WTC11 (cell line): ENCODE measurements at regions not wholly inside any gene's neighbourhood (a gene's known extent, or its start where the extent isn't known, plus 50 kb on each side); places are given as distances from the start of the nearest gene placed in this dataset.

Experiments used
- ATAC-seq: fragments of 200-7000 bp; cut with Tn5 transposase; 2 replicates; pipeline ENCODE4 v1.10.0; 2021; ENCODE audit warnings: mild to moderate bottlenecking, moderate library complexity
- CTCF ChIA-PET: fragments of 300-600 bp; sonication (Branson Sonifier 250); formaldehyde crosslinking; loops from one replicate; lab custom pipeline; 2021; ENCODE audit warnings: antibody characterized with exemption; lab: Charles Lee
- POLR2A ChIA-PET: fragments of 350-600 bp; sonication (Branson Sonifier 250); formaldehyde crosslinking; loops from one replicate; lab custom pipeline; 2021; ENCODE audit warnings: antibody characterized with exemption; lab: Charles Lee
- DNase-seq: peaks from one replicate; pipeline ENCODE4 v3.0.0; 2021; ENCODE audit warnings: low spot score
- H3K27ac Mint-ChIP-seq: 2 replicates; pipeline ENCODE4 v1.8.0; 2021; ENCODE audit warnings: mixed read lengths
- H3K27me3 Mint-ChIP-seq: 2 replicates; pipeline ENCODE4 v1.8.0; 2021; ENCODE audit warnings: low read depth, mild to moderate bottlenecking, moderate library complexity, mixed read lengths
- H3K36me3 Mint-ChIP-seq: 2 replicates; pipeline ENCODE4 v1.8.0; 2021; ENCODE audit warnings: mixed read lengths
- H3K4me1 Mint-ChIP-seq: 2 replicates; pipeline ENCODE4 v1.8.0; 2022; ENCODE audit warnings: mixed read lengths
- H3K4me3 Mint-ChIP-seq: 2 replicates; pipeline ENCODE4 v1.8.0; 2021; ENCODE audit warnings: mild to moderate bottlenecking, moderate library complexity, mixed read lengths
- H3K9me3 Mint-ChIP-seq: 2 replicates; pipeline ENCODE4 v1.8.0; 2021; ENCODE audit warnings: mixed read lengths
- ATF1 ChIP-seq: sonication (generic); formaldehyde crosslinking; IDR thresholded peaks from 2 replicates; pipeline ENCODE4 v1.8.1; 2023; ENCODE audit warnings: mild to moderate bottlenecking, moderate library complexity, missing genetic modification reagents
- FOXJ3 ChIP-seq: sonication (generic); formaldehyde crosslinking; IDR thresholded peaks from 2 replicates; pipeline ENCODE4 v1.9.0; 2021; ENCODE audit warnings: missing genetic modification reagents, mild to moderate bottlenecking, borderline replicate concordance
- FOXP1 ChIP-seq: sonication (generic); formaldehyde crosslinking; IDR thresholded peaks from 2 replicates; pipeline ENCODE4 v1.8.0; 2022; ENCODE audit warnings: missing genetic modification reagents, mild to moderate bottlenecking, moderate library complexity, borderline replicate concordance
- GABPB1 ChIP-seq: sonication (generic); formaldehyde crosslinking; IDR thresholded peaks from 2 replicates; pipeline ENCODE4 v1.8.1; 2023; ENCODE audit warnings: mild to moderate bottlenecking, missing genetic modification reagents
- IRF1 ChIP-seq: sonication (generic); formaldehyde crosslinking; IDR thresholded peaks from 2 replicates; pipeline ENCODE4 v1.8.0; 2023; ENCODE audit warnings: missing genetic modification reagents
- JAZF1 ChIP-seq: fragments of 250-450 bp; sonication (Bioruptor Pico); IDR thresholded peaks from 2 replicates; pipeline ENCODE4 v1.9.0; 2021; ENCODE audit warnings: moderate library complexity, mild to moderate bottlenecking, inconsistent platforms
- MYBL2 ChIP-seq: sonication (generic); formaldehyde crosslinking; IDR thresholded peaks from 2 replicates; pipeline ENCODE4 v1.8.1; 2023; ENCODE audit warnings: mild to moderate bottlenecking, moderate library complexity, missing genetic modification reagents
- NFATC4 ChIP-seq: fragments of 250-450 bp; sonication (Bioruptor Pico); IDR thresholded peaks from 2 replicates; pipeline ENCODE4 v1.9.0; 2021; ENCODE audit warnings: mild to moderate bottlenecking
- OVOL2 ChIP-seq: fragments of 250-450 bp; sonication (Bioruptor Pico); IDR thresholded peaks from 2 replicates; pipeline ENCODE4 v1.9.0; 2021; ENCODE audit warnings: mild to moderate bottlenecking, borderline replicate concordance
- SMAD3 ChIP-seq: sonication (generic); formaldehyde crosslinking; IDR thresholded peaks from 2 replicates; pipeline ENCODE4 v1.8.0; 2022; ENCODE audit warnings: missing genetic modification reagents, mild to moderate bottlenecking, borderline replicate concordance
- STAT6 ChIP-seq: sonication (generic); formaldehyde crosslinking; conservative IDR thresholded peaks from 2 replicates; pipeline ENCODE4 v1.8.1; 2023; ENCODE audit warnings: mild to moderate bottlenecking, low read depth, missing genetic modification reagents, moderate library complexity
- TEAD4 ChIP-seq: sonication (generic); formaldehyde crosslinking; IDR thresholded peaks from 2 replicates; pipeline ENCODE4 v1.8.0; 2022; ENCODE audit warnings: mild to moderate bottlenecking, missing genetic modification reagents
- ZNF138 ChIP-seq: sonication (generic); formaldehyde crosslinking; conservative IDR thresholded peaks from 2 replicates; pipeline ENCODE4 v1.8.1; 2022; ENCODE audit warnings: mild to moderate bottlenecking, moderate library complexity, missing genetic modification reagents
- ZNF219 ChIP-seq: sonication (generic); formaldehyde crosslinking; IDR thresholded peaks from 2 replicates; pipeline ENCODE4 v1.8.0; 2023; ENCODE audit warnings: missing genetic modification reagents, mild to moderate bottlenecking, borderline replicate concordance
- ZNF396 ChIP-seq: fragments of 250-450 bp; sonication (Bioruptor Pico); IDR thresholded peaks from 2 replicates; pipeline ENCODE4 v1.8.0; 2021; ENCODE audit warnings: mild to moderate bottlenecking, moderate library complexity, borderline replicate concordance
- ZNF425 ChIP-seq: fragments of 250-450 bp; sonication (Bioruptor Pico); conservative IDR thresholded peaks from 2 replicates; pipeline ENCODE4 v1.9.0; 2021; ENCODE audit warnings: mild to moderate bottlenecking
- TF ChIP-seq, protein P1 (sequence below): sonication (generic); formaldehyde crosslinking; IDR thresholded peaks from 2 replicates; pipeline ENCODE4 v1.8.0; 2022; ENCODE audit warnings: mild to moderate bottlenecking, missing genetic modification reagents
- TF ChIP-seq, protein P2 (sequence below): fragments of 250-450 bp; sonication (Bioruptor Pico); IDR thresholded peaks from 2 replicates; pipeline ENCODE4 v2.1.2; 2022; ENCODE audit warnings: mild to moderate bottlenecking, moderate library complexity
- TF ChIP-seq, protein P3 (sequence below): sonication (generic); formaldehyde crosslinking; IDR thresholded peaks from 2 replicates; pipeline ENCODE4 v1.8.1; 2022; ENCODE audit warnings: mild to moderate bottlenecking, moderate library complexity, missing genetic modification reagents
- TF ChIP-seq, protein P4 (sequence below): sonication (generic); formaldehyde crosslinking; IDR thresholded peaks from 2 replicates; pipeline ENCODE4 v1.8.1; 2022; ENCODE audit warnings: missing genetic modification reagents, borderline replicate concordance
- TF ChIP-seq, protein P5 (sequence below): fragments of 250-450 bp; sonication (Bioruptor Pico); IDR thresholded peaks from 2 replicates; pipeline ENCODE4 v1.9.0; 2021; ENCODE audit warnings: moderate library complexity, mild to moderate bottlenecking, inconsistent platforms, borderline replicate concordance

DNA sequence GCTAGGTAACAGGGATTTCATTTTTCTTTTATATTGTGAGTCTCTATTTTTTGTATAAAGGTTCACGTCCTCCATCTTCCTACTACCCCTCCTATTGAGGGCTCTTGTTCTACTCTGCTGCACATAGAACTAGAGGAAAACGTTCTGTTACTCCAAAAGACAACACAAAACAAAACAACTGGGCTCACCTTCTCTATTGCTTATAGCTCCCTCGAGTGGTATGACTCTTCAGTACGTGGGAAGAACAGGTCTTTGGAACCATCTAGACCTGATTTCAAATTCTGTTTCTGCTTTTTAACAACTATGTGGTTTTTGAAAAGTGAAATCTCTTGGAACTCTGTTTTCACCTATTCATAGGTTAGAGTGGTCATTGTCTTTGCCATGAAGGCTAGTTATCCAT is 515.3 kb downstream of the SOX2 start (continued):
- TF ChIP-seq, protein P1, sequence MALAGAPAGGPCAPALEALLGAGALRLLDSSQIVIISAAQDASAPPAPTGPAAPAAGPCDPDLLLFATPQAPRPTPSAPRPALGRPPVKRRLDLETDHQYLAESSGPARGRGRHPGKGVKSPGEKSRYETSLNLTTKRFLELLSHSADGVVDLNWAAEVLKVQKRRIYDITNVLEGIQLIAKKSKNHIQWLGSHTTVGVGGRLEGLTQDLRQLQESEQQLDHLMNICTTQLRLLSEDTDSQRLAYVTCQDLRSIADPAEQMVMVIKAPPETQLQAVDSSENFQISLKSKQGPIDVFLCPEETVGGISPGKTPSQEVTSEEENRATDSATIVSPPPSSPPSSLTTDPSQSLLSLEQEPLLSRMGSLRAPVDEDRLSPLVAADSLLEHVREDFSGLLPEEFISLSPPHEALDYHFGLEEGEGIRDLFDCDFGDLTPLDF (CRISPR knock-in tag) = no peak
- TF ChIP-seq, protein P2, sequence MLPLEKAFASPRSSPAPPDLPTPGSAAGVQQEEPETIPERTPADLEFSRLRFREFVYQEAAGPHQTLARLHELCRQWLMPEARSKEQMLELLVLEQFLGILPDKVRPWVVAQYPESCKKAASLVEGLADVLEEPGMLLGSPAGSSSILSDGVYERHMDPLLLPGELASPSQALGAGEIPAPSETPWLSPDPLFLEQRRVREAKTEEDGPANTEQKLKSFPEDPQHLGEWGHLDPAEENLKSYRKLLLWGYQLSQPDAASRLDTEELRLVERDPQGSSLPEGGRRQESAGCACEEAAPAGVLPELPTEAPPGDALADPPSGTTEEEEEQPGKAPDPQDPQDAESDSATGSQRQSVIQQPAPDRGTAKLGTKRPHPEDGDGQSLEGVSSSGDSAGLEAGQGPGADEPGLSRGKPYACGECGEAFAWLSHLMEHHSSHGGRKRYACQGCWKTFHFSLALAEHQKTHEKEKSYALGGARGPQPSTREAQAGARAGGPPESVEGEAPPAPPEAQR (CRISPR knock-in tag) = no peak
- no peak for TF ChIP-seq ZNF425 (CRISPR knock-in tag)
- no peak for TF ChIP-seq SMAD3 (CRISPR knock-in tag)
- TF ChIP-seq, protein P3, sequence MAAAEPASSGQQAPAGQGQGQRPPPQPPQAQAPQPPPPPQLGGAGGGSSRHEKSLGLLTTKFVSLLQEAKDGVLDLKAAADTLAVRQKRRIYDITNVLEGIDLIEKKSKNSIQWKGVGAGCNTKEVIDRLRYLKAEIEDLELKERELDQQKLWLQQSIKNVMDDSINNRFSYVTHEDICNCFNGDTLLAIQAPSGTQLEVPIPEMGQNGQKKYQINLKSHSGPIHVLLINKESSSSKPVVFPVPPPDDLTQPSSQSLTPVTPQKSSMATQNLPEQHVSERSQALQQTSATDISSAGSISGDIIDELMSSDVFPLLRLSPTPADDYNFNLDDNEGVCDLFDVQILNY = no peak
- TF ChIP-seq, protein P4, sequence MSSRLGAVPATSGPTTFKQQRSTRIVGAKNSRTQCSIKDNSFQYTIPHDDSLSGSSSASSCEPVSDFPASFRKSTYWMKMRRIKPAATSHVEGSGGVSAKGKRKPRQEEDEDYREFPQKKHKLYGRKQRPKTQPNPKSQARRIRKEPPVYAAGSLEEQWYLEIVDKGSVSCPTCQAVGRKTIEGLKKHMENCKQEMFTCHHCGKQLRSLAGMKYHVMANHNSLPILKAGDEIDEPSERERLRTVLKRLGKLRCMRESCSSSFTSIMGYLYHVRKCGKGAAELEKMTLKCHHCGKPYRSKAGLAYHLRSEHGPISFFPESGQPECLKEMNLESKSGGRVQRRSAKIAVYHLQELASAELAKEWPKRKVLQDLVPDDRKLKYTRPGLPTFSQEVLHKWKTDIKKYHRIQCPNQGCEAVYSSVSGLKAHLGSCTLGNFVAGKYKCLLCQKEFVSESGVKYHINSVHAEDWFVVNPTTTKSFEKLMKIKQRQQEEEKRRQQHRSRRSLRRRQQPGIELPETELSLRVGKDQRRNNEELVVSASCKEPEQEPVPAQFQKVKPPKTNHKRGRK (CRISPR knock-in tag) = no peak
- TF ChIP-seq FOXJ3 = no peak
- no peak for TF ChIP-seq GABPB1 (CRISPR knock-in tag)

GRCh38 chr3:182233405-182233804 is 521.7 kb downstream of the SOX2 start:
- H3K4me1 Mint-ChIP-seq = peaks cover 27% of the 10 kb centered on the region
- ChIA-PET CTCF (interaction anchor here (1.0 to 1.2 kb wide), 2 partner anchors 9 to 531 kb away, joined by 3 read pairs; no protein-coding TSS in a partner anchor), POLR2A (no interaction called here)
- H3K9me3 Mint-ChIP-seq = no peaks in the 10 kb centered on the region; the same call in 1 of the 2 replicates
- H3K27ac Mint-ChIP-seq = no peak overlapping the region
- no peaks in the 10 kb centered on the region for H3K36me3 Mint-ChIP-seq
- no peak overlapping the region for H3K4me3 Mint-ChIP-seq
- ATAC-seq (no peak), DNase-seq (no peak)
- H3K27me3 Mint-ChIP-seq = no peaks in the 10 kb centered on the region
- TF ChIP-seq ZNF138 (CRISPR knock-in tag) (no peak), ZNF219 (no peak), JAZF1 (CRISPR knock-in tag) (no peak), ATF1 (CRISPR knock-in tag) (no peak), MYBL2 (CRISPR knock-in tag) (no peak), FOXP1 (no peak), IRF1 (CRISPR knock-in tag) (no peak), TEAD4 (CRISPR knock-in tag) (no peak), ZNF396 (CRISPR knock-in tag) (no peak), NFATC4 (CRISPR knock-in tag) (no peak), OVOL2 (CRISPR knock-in tag) (no peak), STAT6 (CRISPR knock-in tag) (no peak)
- TF ChIP-seq, protein P5, sequence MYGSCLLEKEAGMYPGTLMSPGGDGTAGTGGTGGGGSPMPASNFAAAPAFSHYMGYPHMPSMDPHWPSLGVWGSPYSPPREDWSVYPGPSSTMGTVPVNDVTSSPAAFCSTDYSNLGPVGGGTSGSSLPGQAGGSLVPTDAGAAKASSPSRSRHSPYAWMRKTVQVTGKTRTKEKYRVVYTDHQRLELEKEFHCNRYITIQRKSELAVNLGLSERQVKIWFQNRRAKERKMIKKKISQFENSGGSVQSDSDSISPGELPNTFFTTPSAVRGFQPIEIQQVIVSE (CRISPR knock-in tag) = no peak
- TF ChIP-seq, protein P2 (CRISPR knock-in tag) = no peak
